KMS-11 (cell line): ENCODE measurements at regions not wholly inside any gene's neighbourhood (a gene's known extent, or its start where the extent isn't known, plus 50 kb on each side); places are given as distances from the start of the nearest gene placed in this dataset.

Experiments
- H2AFZ ChIP-seq: fragments of 200-600 bp; sonication (generic); 2 replicates; pipeline ENCODE4 v1.6.1; 2016; ENCODE audit warnings: antibody characterized with exemption, mixed run types, low read depth
- H3K27ac ChIP-seq: fragments of 200-600 bp; sonication (generic); 2 replicates; pipeline ENCODE4 v1.6.1; 2016; ENCODE audit warnings: mild to moderate bottlenecking, mixed run types
- H3K27me3 ChIP-seq: fragments of 200-600 bp; sonication (generic); 2 replicates; pipeline ENCODE4 v1.6.1; 2017; ENCODE audit warnings: mild to moderate bottlenecking, low read depth, mixed run types, moderate library complexity; ENCODE audit not compliant: insufficient read depth
- H3K36me3 ChIP-seq: fragments of 200-600 bp; sonication (generic); 2 replicates; pipeline ENCODE4 v1.6.1; 2017; ENCODE audit warnings: mild to moderate bottlenecking, mixed run types; ENCODE audit not compliant: insufficient read depth
- H3K4me1 ChIP-seq: fragments of 200-600 bp; sonication (generic); 2 replicates; pipeline ENCODE4 v1.6.1; 2016; ENCODE audit warnings: mild to moderate bottlenecking, low read depth, mixed run types; ENCODE audit not compliant: poor library complexity, severe bottlenecking
- H3K4me2 ChIP-seq: fragments of 200-600 bp; sonication (generic); 2 replicates; pipeline ENCODE4 v1.7.0; 2016; ENCODE audit warnings: mild to moderate bottlenecking, mixed run types
- H3K4me3 ChIP-seq: fragments of 200-600 bp; sonication (generic); IDR thresholded peaks from 2 replicates; pipeline ENCODE4 v1.6.1; 2017; ENCODE audit warnings: low read depth, low read length, mixed read lengths; ENCODE audit not compliant: insufficient read depth
- H3K79me2 ChIP-seq: fragments of 200-600 bp; sonication (generic); 2 replicates; pipeline ENCODE4 v1.6.1; 2016; ENCODE audit warnings: low read depth, mixed run types; ENCODE audit not compliant: insufficient read depth
- H3K9ac ChIP-seq: fragments of 200-600 bp; sonication (generic); 2 replicates; pipeline ENCODE4 v1.6.1; 2016; ENCODE audit warnings: mild to moderate bottlenecking, mixed run types
- H4K20me1 ChIP-seq: fragments of 200-600 bp; sonication (generic); 2 replicates; pipeline ENCODE4 v1.6.1; 2016; ENCODE audit warnings: mild to moderate bottlenecking, mixed run types; ENCODE audit not compliant: insufficient read depth
- CTCF ChIP-seq: fragments of 200-600 bp; sonication (generic); conservative IDR thresholded peaks from 2 replicates; pipeline ENCODE4 v1.6.1; 2017; ENCODE audit warnings: low read depth, mild to moderate bottlenecking, antibody characterized with exemption, low read length, moderate library complexity, mixed read lengths

- H3K27ac ChIP-seq = no peak overlapping the region
- peaks cover 6% of the 10 kb centered on the region for H3K4me1 ChIP-seq
- H3K36me3 ChIP-seq = no peaks in the 10 kb centered on the region
- no peaks in the 10 kb centered on the region for H3K79me2 ChIP-seq
- no peaks in the 10 kb centered on the region for H3K27me3 ChIP-seq
- TF ChIP-seq CTCF = no peak
- no peak overlapping the region for H3K4me2 ChIP-seq
- H3K4me3 ChIP-seq = no peak overlapping the region
- H3K9ac ChIP-seq = no peak overlapping the region
- H2AFZ ChIP-seq = no peak overlapping the region
- H4K20me1 ChIP-seq = no peaks in the 10 kb centered on the region
These were observed 58.7 kb upstream of the COL1A2 start for GRCh38 chr7:94336009-94336408.

GRCh38 chr7:94338921-94339371, 55.7 kb upstream of the COL1A2 start:
- Histone ChIP-seq H4K20me1 (no peaks in the 10 kb centered on the region), H3K79me2 (no peaks in the 10 kb centered on the region), H3K36me3 (no peaks in the 10 kb centered on the region), H3K4me2 (no peak overlapping the region), H3K27me3 (no peaks in the 10 kb centered on the region), H2AFZ (no peak overlapping the region), H3K4me3 (no peak overlapping the region), H3K4me1 (peaks cover 6% of the 10 kb centered on the region), H3K9ac (no peak overlapping the region), H3K27ac (no peak overlapping the region)
- no peak for TF ChIP-seq CTCF

GRCh38 chr7:94344826-94345225, 49.9 kb upstream of the COL1A2 start:
- Histone ChIP-seq H3K9ac (no peak overlapping the region), H3K27me3 (no peaks in the 10 kb centered on the region), H3K4me2 (no peak overlapping the region), H3K79me2 (no peaks in the 10 kb centered on the region), H4K20me1 (no peaks in the 10 kb centered on the region), H2AFZ (no peak overlapping the region), H3K27ac (no peak overlapping the region), H3K4me3 (no peak overlapping the region), H3K4me1 (peaks cover under 1% of the 10 kb centered on the region), H3K36me3 (no peaks in the 10 kb centered on the region)
- TF ChIP-seq CTCF = no peak
